Astrocyte (in vitro differentiated cells and primary cell): ENCODE measurements at regions not wholly inside any gene's neighbourhood (a gene's known extent, or its start where the extent isn't known, plus 50 kb on each side); places are given as distances from the start of the nearest gene placed in this dataset.

Experiments
- DNase-seq: peaks from one replicate; pipeline ENCODE4 v3.0.0-alpha.2; 2010; ENCODE audit warnings: low read depth
- FAIRE-seq: peaks from 2 replicates; lab custom pipeline; 2011; peaks lifted over from hg19 to GRCh38; lab: Jason Lieb, UNC
- H2AFZ ChIP-seq: 2 replicates; pipeline ENCODE4 v1.6.0; 2012; ENCODE audit warnings: low read depth, low read length, inconsistent platforms
- H3K27ac ChIP-seq: 2 replicates; pipeline ENCODE4 v1.5.1; 2011; ENCODE audit warnings: low read depth, low read length, inconsistent platforms
- H3K27me3 ChIP-seq: 2 replicates; pipeline ENCODE4 v1.6.0; 2011; ENCODE audit warnings: low read length, inconsistent platforms; ENCODE audit not compliant: insufficient read depth
- H3K36me3 ChIP-seq: 2 replicates; pipeline ENCODE4 v1.5.1; 2011; ENCODE audit warnings: low read length, inconsistent platforms; ENCODE audit not compliant: insufficient read depth
- H3K4me1 ChIP-seq: 2 replicates; pipeline ENCODE4 v1.5.1; 2011; ENCODE audit warnings: low read length, inconsistent platforms; ENCODE audit not compliant: insufficient read depth
- H3K4me2 ChIP-seq: 2 replicates; pipeline ENCODE4 v1.6.0; 2012; ENCODE audit warnings: low read length, inconsistent platforms
- H3K4me3 ChIP-seq: 2 replicates; pipeline ENCODE4 v1.5.1; 2011; ENCODE audit warnings: low read depth, mild to moderate bottlenecking, low read length, inconsistent platforms; ENCODE audit not compliant: insufficient read depth
- H3K79me2 ChIP-seq: 2 replicates; pipeline ENCODE4 v1.6.0; 2012; ENCODE audit warnings: mild to moderate bottlenecking, low read length, inconsistent platforms; ENCODE audit not compliant: insufficient read depth
- H3K9ac ChIP-seq: 2 replicates; pipeline ENCODE4 v1.6.0; 2012; ENCODE audit warnings: mild to moderate bottlenecking, low read length, inconsistent platforms
- H3K9me3 ChIP-seq: 2 replicates; pipeline ENCODE4 v1.5.1; 2012; ENCODE audit warnings: low read depth, mild to moderate bottlenecking, low read length, inconsistent platforms; ENCODE audit not compliant: insufficient read depth
- H4K20me1 ChIP-seq: 2 replicates; pipeline ENCODE4 v1.6.0; 2012; ENCODE audit warnings: low read length, inconsistent platforms; ENCODE audit not compliant: insufficient read depth
- H3K27ac Mint-ChIP-seq: one replicate; pipeline ENCODE4 v1.8.0; 2021; ENCODE audit warnings: mild to moderate bottlenecking, mixed read lengths; ENCODE audit not compliant: unreplicated experiment
- H3K27me3 Mint-ChIP-seq: one replicate; pipeline ENCODE4 v1.8.0; 2021; ENCODE audit warnings: low read depth, mixed read lengths; ENCODE audit not compliant: unreplicated experiment
- H3K36me3 Mint-ChIP-seq: one replicate; pipeline ENCODE4 v1.8.0; 2021; ENCODE audit warnings: low read depth, mixed read lengths; ENCODE audit not compliant: unreplicated experiment
- H3K4me1 Mint-ChIP-seq: one replicate; pipeline ENCODE4 v1.8.0; 2021; ENCODE audit warnings: low read depth, mixed read lengths; ENCODE audit not compliant: unreplicated experiment
- H3K4me3 Mint-ChIP-seq: one replicate; pipeline ENCODE4 v1.8.0; 2021; ENCODE audit warnings: mild to moderate bottlenecking, moderate library complexity, mixed read lengths; ENCODE audit not compliant: unreplicated experiment
- H3K9me3 Mint-ChIP-seq: one replicate; pipeline ENCODE4 v1.8.0; 2021; ENCODE audit warnings: mild to moderate bottlenecking, mixed read lengths; ENCODE audit not compliant: unreplicated experiment
- EZH2 ChIP-seq: IDR thresholded peaks from 2 replicates; pipeline ENCODE4 v1.6.1; 2012; ENCODE audit warnings: mild to moderate bottlenecking, low read length, inconsistent platforms; ENCODE audit not compliant: insufficient read depth
- TF ChIP-seq, protein P1 (sequence below): IDR thresholded peaks from 2 replicates; pipeline ENCODE4 v1.5.1; 2011; ENCODE audit warnings: low read depth, mild to moderate bottlenecking, inconsistent platforms, low read length, moderate library complexity; ENCODE audit not compliant: insufficient read depth

DNA sequence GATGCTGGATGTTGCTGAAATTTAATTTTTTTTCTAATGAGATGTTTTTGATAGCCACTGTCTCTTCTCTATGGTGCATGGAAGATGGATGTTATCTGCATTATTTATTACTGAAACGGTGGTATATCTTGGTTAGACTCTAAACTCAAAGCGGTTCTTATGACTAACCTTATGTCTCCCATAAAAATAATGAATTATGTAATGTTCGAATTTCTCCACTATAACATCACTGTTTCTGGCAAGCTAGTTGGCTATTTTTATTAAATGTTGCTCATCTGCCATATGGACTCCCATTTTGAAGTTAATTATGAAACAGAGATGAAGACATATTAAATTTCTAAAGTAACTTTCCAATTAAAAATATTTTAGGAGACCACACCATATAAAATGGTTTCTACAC, 808.6 kb upstream of the ADGRL4 start:
- Histone ChIP-seq H2AFZ (no peak overlapping the region), H3K27me3 (no peaks in the 10 kb centered on the region), H3K36me3 (no peaks in the 10 kb centered on the region), H3K9ac (no peak overlapping the region), H3K27ac (no peak overlapping the region), H3K4me2 (no peak overlapping the region), H3K4me3 (no peak overlapping the region), H3K79me2 (no peaks in the 10 kb centered on the region), H4K20me1 (no peaks in the 10 kb centered on the region), H3K4me1 (no peaks in the 10 kb centered on the region), H3K9me3 (no peaks in the 10 kb centered on the region)
- Mint-ChIP-seq H3K4me1 (peaks cover 5% of the 10 kb centered on the region), H3K36me3 (no peaks in the 10 kb centered on the region), H3K4me3 (no peak overlapping the region), H3K9me3 (no peaks in the 10 kb centered on the region), H3K27ac (no peak overlapping the region), H3K27me3 (no peaks in the 10 kb centered on the region)
- FAIRE-seq, result no peak
- DNase-seq, result no peak
- TF ChIP-seq EZH2, result no peak
- TF ChIP-seq, protein P1, sequence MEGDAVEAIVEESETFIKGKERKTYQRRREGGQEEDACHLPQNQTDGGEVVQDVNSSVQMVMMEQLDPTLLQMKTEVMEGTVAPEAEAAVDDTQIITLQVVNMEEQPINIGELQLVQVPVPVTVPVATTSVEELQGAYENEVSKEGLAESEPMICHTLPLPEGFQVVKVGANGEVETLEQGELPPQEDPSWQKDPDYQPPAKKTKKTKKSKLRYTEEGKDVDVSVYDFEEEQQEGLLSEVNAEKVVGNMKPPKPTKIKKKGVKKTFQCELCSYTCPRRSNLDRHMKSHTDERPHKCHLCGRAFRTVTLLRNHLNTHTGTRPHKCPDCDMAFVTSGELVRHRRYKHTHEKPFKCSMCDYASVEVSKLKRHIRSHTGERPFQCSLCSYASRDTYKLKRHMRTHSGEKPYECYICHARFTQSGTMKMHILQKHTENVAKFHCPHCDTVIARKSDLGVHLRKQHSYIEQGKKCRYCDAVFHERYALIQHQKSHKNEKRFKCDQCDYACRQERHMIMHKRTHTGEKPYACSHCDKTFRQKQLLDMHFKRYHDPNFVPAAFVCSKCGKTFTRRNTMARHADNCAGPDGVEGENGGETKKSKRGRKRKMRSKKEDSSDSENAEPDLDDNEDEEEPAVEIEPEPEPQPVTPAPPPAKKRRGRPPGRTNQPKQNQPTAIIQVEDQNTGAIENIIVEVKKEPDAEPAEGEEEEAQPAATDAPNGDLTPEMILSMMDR, result no peak

GRCh38 chr1:79811173-79811572, 804.6 kb upstream of the ADGRL4 start:
- H3K4me1 ChIP-seq, result no peaks in the 10 kb centered on the region
- Mint-ChIP-seq H3K27ac (peak overlapping the region; percentile 35), H3K36me3 (no peaks in the 10 kb centered on the region), H3K4me3 (no peak overlapping the region), H3K27me3 (no peaks in the 10 kb centered on the region), H3K9me3 (peaks cover 5% of the 10 kb centered on the region), H3K4me1 (peaks cover 5% of the 10 kb centered on the region)
- H3K4me2 ChIP-seq, result peak overlapping the region; percentile 65
- TF ChIP-seq, protein P1, result no peak
- no peak for TF ChIP-seq EZH2
- H3K27me3 ChIP-seq, result no peaks in the 10 kb centered on the region
- H3K36me3 ChIP-seq, result no peaks in the 10 kb centered on the region
- peak overlapping the region; percentile 47 for H3K9ac ChIP-seq
- no peaks in the 10 kb centered on the region for H4K20me1 ChIP-seq
- H3K79me2 ChIP-seq, result no peaks in the 10 kb centered on the region
- H3K27ac ChIP-seq, result peak overlapping the region; percentile 80
- FAIRE-seq (peak; percentile 54), DNase-seq (peak; percentile 93)
- H3K9me3 ChIP-seq, result peaks cover 3% of the 10 kb centered on the region
- no peak overlapping the region for H3K4me3 ChIP-seq
- no peak overlapping the region for H2AFZ ChIP-seq

DNA sequence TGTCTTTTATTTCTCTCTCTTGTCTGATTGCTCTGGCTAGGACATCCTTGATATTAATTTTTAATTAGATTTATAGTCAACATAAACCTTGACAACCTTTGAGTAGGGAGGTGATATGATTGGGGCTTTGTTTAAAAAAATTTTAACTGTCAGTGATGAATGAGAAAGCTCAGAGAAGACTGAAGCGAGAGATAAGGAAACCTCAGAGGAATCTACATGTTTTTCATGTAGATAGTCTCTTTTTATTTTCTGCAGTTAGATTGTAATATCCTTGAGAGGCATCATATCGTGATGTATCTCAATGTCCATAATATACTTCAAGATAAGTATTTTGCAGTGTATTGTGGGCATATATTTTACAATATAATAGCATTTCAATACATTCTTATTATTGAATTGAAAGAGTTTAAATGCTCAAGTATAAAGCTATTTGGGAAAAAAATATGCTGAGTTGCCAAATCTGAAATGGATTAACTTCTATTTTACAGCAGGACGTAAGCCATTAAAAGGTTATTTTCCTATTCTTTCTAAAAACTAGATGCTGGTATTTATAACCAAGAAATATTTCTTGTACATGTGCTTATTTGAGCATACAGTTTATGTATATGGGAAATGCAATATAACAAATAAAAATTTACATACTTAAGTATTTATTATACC, 802.4 kb upstream of the ADGRL4 start:
- Mint-ChIP-seq H3K9me3 (peaks cover 5% of the 10 kb centered on the region), H3K4me1 (peaks cover 5% of the 10 kb centered on the region), H3K36me3 (no peaks in the 10 kb centered on the region), H3K27me3 (no peaks in the 10 kb centered on the region), H3K4me3 (no peak overlapping the region), H3K27ac (no peak overlapping the region)
- Histone ChIP-seq H3K27ac (no peak overlapping the region), H3K27me3 (no peaks in the 10 kb centered on the region), H3K4me3 (no peak overlapping the region), H3K4me1 (no peaks in the 10 kb centered on the region), H3K79me2 (no peaks in the 10 kb centered on the region), H2AFZ (no peak overlapping the region), H3K9me3 (peaks cover 3% of the 10 kb centered on the region), H3K36me3 (no peaks in the 10 kb centered on the region), H3K4me2 (no peak overlapping the region), H4K20me1 (no peaks in the 10 kb centered on the region), H3K9ac (no peak overlapping the region)
- no peak for DNase-seq
- FAIRE-seq, result no peak
- TF ChIP-seq, protein P1, result no peak
- TF ChIP-seq EZH2, result no peak
